Peyer's patch (tissue), 4 donors: ENCODE measurements at regions not wholly inside any gene's neighbourhood (a gene's known extent, or its start where the extent isn't known, plus 50 kb on each side); places are given as distances from the start of the nearest gene placed in this dataset.

Source experiments
- DNase-seq, 3 donors: peaks; one replicate each; pipeline ENCODE4 v3.0.0-alpha.2; 2017 to 2019
- H3K27ac ChIP-seq, 4 donors: fragments of 200-600 bp; sonication (generic); one replicate each; pipeline ENCODE4 v1.5.1; 2016 to 2019
- H3K27me3 ChIP-seq, 2 donors: fragments of 200-600 bp; sonication (generic); one replicate each; pipeline ENCODE4 v1.5.1; 2019
- H3K36me3 ChIP-seq, 3 donors: fragments of 200-600 bp; sonication (generic); one replicate each; pipeline ENCODE4 v1.5.1; 2016 to 2019
- H3K4me1 ChIP-seq, 4 donors: fragments of 200-600 bp; sonication (generic); one replicate each; pipeline ENCODE4 v1.5.1; 2016 to 2019
- H3K4me3 ChIP-seq, 4 donors: fragments of 200-600 bp; sonication (generic); 1 replicate in 3 of 4; 2 replicates in 1 of 4; pipeline ENCODE4 v1.5.1; 2016 to 2019; ENCODE audit warnings: mild to moderate bottlenecking in 1 of 4
- H3K9me3 ChIP-seq, 4 donors: fragments of 200-600 bp; sonication (generic); one replicate each; pipeline ENCODE4 v1.5.1; 2016 to 2019; ENCODE audit warnings: mild to moderate bottlenecking in 1 of 4
- CTCF ChIP-seq, 6 experiments: fragments of 450-650 bp in 4 of 6; fragments of 200-600 bp in 2 of 6; sonication (generic) in 1 of 6; IDR thresholded peaks; one replicate each; pipeline ENCODE4 v1.5.1; 2017 to 2019; ENCODE audit warnings: antibody characterized with exemption in 6 of 6, mild to moderate bottlenecking in 3 of 6, moderate library complexity in 1 of 6
- POLR2A ChIP-seq, 2 donors: fragments of 450-650 bp; IDR thresholded peaks; one replicate each; pipeline ENCODE4 v1.5.1; 2017; ENCODE audit warnings: antibody characterized with exemption in 2 of 2, mild to moderate bottlenecking in 2 of 2, moderate library complexity in 2 of 2

GRCh38 chr10:28796606-28797512 lies 119.5 kb downstream of the BAMBI start:
- TF ChIP-seq POLR2A (IDR thresholded peaks at IDR 0.05) (no peak), CTCF (IDR thresholded peaks at IDR 0.05) (no peak)
- no peaks in the 10 kb centered on the region for H3K9me3 ChIP-seq
- H3K4me1 ChIP-seq: no peaks in the 10 kb centered on the region
- H3K4me3 ChIP-seq: no peak overlapping the region
- no peaks in the 10 kb centered on the region for H3K36me3 ChIP-seq
- H3K27me3 ChIP-seq: no peaks in the 10 kb centered on the region
- H3K27ac ChIP-seq: no peak overlapping the region
- peak in 1 of 3 donors; percentile 58 for DNase-seq

- Histone ChIP-seq H3K27ac (no peak overlapping the region), H3K36me3 (no peaks in the 10 kb centered on the region), H3K27me3 (no peaks in the 10 kb centered on the region), H3K4me1 (no peaks in the 10 kb centered on the region), H3K9me3 (no peaks in the 10 kb centered on the region), H3K4me3 (no peak overlapping the region)
- no peak for TF ChIP-seq CTCF (IDR thresholded peaks at IDR 0.05)
- TF ChIP-seq POLR2A (IDR thresholded peaks at IDR 0.05): no peak
- DNase-seq: no peak
Measured at GRCh38 chr10:28797904-28798371, 120.6 kb downstream of the BAMBI start.

- no peaks in the 10 kb centered on the region for H3K4me1 ChIP-seq
- no peak for DNase-seq
- H3K36me3 ChIP-seq: no peaks in the 10 kb centered on the region
- no peaks in the 10 kb centered on the region for H3K9me3 ChIP-seq
- H3K27me3 ChIP-seq: no peaks in the 10 kb centered on the region
- H3K4me3 ChIP-seq: no peak overlapping the region
- TF ChIP-seq CTCF (IDR thresholded peaks at IDR 0.05) (no peak), POLR2A (IDR thresholded peaks at IDR 0.05) (no peak)
- H3K27ac ChIP-seq: no peak overlapping the region
Measured at GRCh38 chr10:28798428-28798955, 121.2 kb downstream of the BAMBI start.

- no peak overlapping the region for H3K27ac ChIP-seq
- no peak for DNase-seq
- no peaks in the 10 kb centered on the region for H3K27me3 ChIP-seq
- H3K9me3 ChIP-seq: no peaks in the 10 kb centered on the region
- no peak overlapping the region for H3K4me3 ChIP-seq
- no peaks in the 10 kb centered on the region for H3K36me3 ChIP-seq
- TF ChIP-seq POLR2A (IDR thresholded peaks at IDR 0.05) (no peak), CTCF (IDR thresholded peaks at IDR 0.05) (no peak)
- no peaks in the 10 kb centered on the region for H3K4me1 ChIP-seq
Measured at GRCh38 chr10:28798964-28799363, 121.6 kb downstream of the BAMBI start.

GRCh38 chr10:28800144-28800543 lies 122.8 kb downstream of the BAMBI start:
- H3K36me3 ChIP-seq: no peaks in the 10 kb centered on the region
- no peaks in the 10 kb centered on the region for H3K4me1 ChIP-seq
- H3K4me3 ChIP-seq: no peak overlapping the region
- H3K27me3 ChIP-seq: no peaks in the 10 kb centered on the region
- no peak overlapping the region for H3K27ac ChIP-seq
- TF ChIP-seq CTCF (IDR thresholded peaks at IDR 0.05): no peak
- no peak for TF ChIP-seq POLR2A (IDR thresholded peaks at IDR 0.05)
- DNase-seq: no peak
- no peaks in the 10 kb centered on the region for H3K9me3 ChIP-seq
